ENCODE measurements at regions not wholly inside any gene's neighbourhood (a gene's known extent, or its start where the extent isn't known, plus 50 kb on each side); places are given as distances from the start of the nearest gene placed in this dataset.
"Not testable (repeated sequence)": the region's sequence is repeated elsewhere in the genome, so short reads cannot be mapped to it uniquely, and the experiment has no call there.

GRCh38 chr16:60608971-60609370 is 1427.3 kb downstream of the CDH8 start:
- Histone ChIP-seq H3K27me3 (ENCODE audit: control insufficient read depth, low read length) (no peaks in the 10 kb centered on the region), H3K27ac (ENCODE audit: low read depth, low read length) (no peak overlapping the region), H3K79me2 (ENCODE audit: control insufficient read depth, low read length) (no peaks in the 10 kb centered on the region), H3F3A (ENCODE audit: control insufficient read depth, insufficient read depth) (no peaks in the 10 kb centered on the region), H3K9me3 (ENCODE audit: control insufficient read depth, insufficient read depth, low read length) (no peaks in the 10 kb centered on the region), H3K4me2 (ENCODE audit: low read length) (no peak overlapping the region), H3K4me1 (ENCODE audit: control insufficient read depth, low read length) (no peaks in the 10 kb centered on the region), H4K20me1 (ENCODE audit: control insufficient read depth, insufficient read depth, low read depth, low read length) (no peaks in the 10 kb centered on the region), H3K9me2 (replicated peaks; ENCODE audit: control insufficient read depth, low read length) (no peaks in the 10 kb centered on the region), H3K36me3 (ENCODE audit: control insufficient read depth, low read length) (no peaks in the 10 kb centered on the region), H3K4me3 (ENCODE audit: low read length) (no peak overlapping the region)
- no peak for TF ChIP-seq EZH2phosphoT487 (IDR thresholded peaks at IDR 0.05; ENCODE audit: borderline replicate concordance, low read length)
- TF ChIP-seq CTCF (IDR thresholded peaks at IDR 0.05; ENCODE audit: low read depth, low read length, poor library complexity, severe bottlenecking), result no peak

GRCh38 chr16:60605652-60606051 is 1430.6 kb downstream of the CDH8 start:
- H3K4me2 ChIP-seq (ENCODE audit: low read length); H3K79me2 ChIP-seq (ENCODE audit: control insufficient read depth, low read length); H3K27me3 ChIP-seq (ENCODE audit: control insufficient read depth, low read length); H3F3A ChIP-seq (ENCODE audit: control insufficient read depth, insufficient read depth); H3K36me3 ChIP-seq (ENCODE audit: control insufficient read depth, low read length); H3K9me2 ChIP-seq (replicated peaks; ENCODE audit: control insufficient read depth, low read length); H3K4me3 ChIP-seq (ENCODE audit: low read length); H4K20me1 ChIP-seq (ENCODE audit: control insufficient read depth, insufficient read depth, low read depth, low read length); H3K27ac ChIP-seq (ENCODE audit: low read depth, low read length); H3K9me3 ChIP-seq (ENCODE audit: control insufficient read depth, insufficient read depth, low read length); H3K4me1 ChIP-seq (ENCODE audit: control insufficient read depth, low read length): not testable (repeated sequence)

GRCh38 chr16:60605176-60605575 is 1431.1 kb downstream of the CDH8 start:
- no peak overlapping the region for H3K4me3 ChIP-seq (ENCODE audit: low read length)
- no peak overlapping the region for H3K4me2 ChIP-seq (ENCODE audit: low read length)
- no peaks in the 10 kb centered on the region for H3K36me3 ChIP-seq (ENCODE audit: control insufficient read depth, low read length)
- no peaks in the 10 kb centered on the region for H3F3A ChIP-seq (ENCODE audit: control insufficient read depth, insufficient read depth)
- no peaks in the 10 kb centered on the region for H3K9me3 ChIP-seq (ENCODE audit: control insufficient read depth, insufficient read depth, low read length)
- H3K27ac ChIP-seq (ENCODE audit: low read depth, low read length), result no peak overlapping the region
- H3K27me3 ChIP-seq (ENCODE audit: control insufficient read depth, low read length), result no peaks in the 10 kb centered on the region
- no peaks in the 10 kb centered on the region for H3K79me2 ChIP-seq (ENCODE audit: control insufficient read depth, low read length)
- no peak for TF ChIP-seq EZH2phosphoT487 (IDR thresholded peaks at IDR 0.05; ENCODE audit: borderline replicate concordance, low read length)
- no peak for TF ChIP-seq CTCF (IDR thresholded peaks at IDR 0.05; ENCODE audit: low read depth, low read length, poor library complexity, severe bottlenecking)
- no peaks in the 10 kb centered on the region for H3K9me2 ChIP-seq (replicated peaks; ENCODE audit: control insufficient read depth, low read length)
- H4K20me1 ChIP-seq (ENCODE audit: control insufficient read depth, insufficient read depth, low read depth, low read length), result no peaks in the 10 kb centered on the region
- no peaks in the 10 kb centered on the region for H3K4me1 ChIP-seq (ENCODE audit: control insufficient read depth, low read length)

GRCh38 chr16:60586493-60586892 is 1449.7 kb downstream of the CDH8 start:
- H4K20me1 ChIP-seq (ENCODE audit: control insufficient read depth, insufficient read depth, low read depth, low read length), result no peaks in the 10 kb centered on the region
- no peak overlapping the region for H3K27ac ChIP-seq (ENCODE audit: low read depth, low read length)
- no peak for TF ChIP-seq CTCF (IDR thresholded peaks at IDR 0.05; ENCODE audit: low read depth, low read length, poor library complexity, severe bottlenecking)
- TF ChIP-seq EZH2phosphoT487 (IDR thresholded peaks at IDR 0.05; ENCODE audit: borderline replicate concordance, low read length), result no peak
- H3K9me2 ChIP-seq (replicated peaks; ENCODE audit: control insufficient read depth, low read length), result no peaks in the 10 kb centered on the region
- H3K36me3 ChIP-seq (ENCODE audit: control insufficient read depth, low read length), result no peaks in the 10 kb centered on the region
- no peaks in the 10 kb centered on the region for H3F3A ChIP-seq (ENCODE audit: control insufficient read depth, insufficient read depth)
- no peaks in the 10 kb centered on the region for H3K4me1 ChIP-seq (ENCODE audit: control insufficient read depth, low read length)
- no peak overlapping the region for H3K4me2 ChIP-seq (ENCODE audit: low read length)
- no peaks in the 10 kb centered on the region for H3K9me3 ChIP-seq (ENCODE audit: control insufficient read depth, insufficient read depth, low read length)
- no peaks in the 10 kb centered on the region for H3K27me3 ChIP-seq (ENCODE audit: control insufficient read depth, low read length)
- no peak overlapping the region for H3K4me3 ChIP-seq (ENCODE audit: low read length)
- H3K79me2 ChIP-seq (ENCODE audit: control insufficient read depth, low read length), result no peaks in the 10 kb centered on the region

All from DOHH2 (cell line).